GM18499 (cell line): ENCODE measurements at regions not wholly inside any gene's neighbourhood (a gene's known extent, or its start where the extent isn't known, plus 50 kb on each side); places are given as distances from the start of the nearest gene placed in this dataset.
A peak's percentile ranks its signal among the peaks of the same experiment; 100 is the strongest.
"Not testable (repeated sequence)": the region's sequence is repeated elsewhere in the genome, so short reads cannot be mapped to it uniquely, and the experiment has no call there.

ENCODE experiments used
- ATAC-seq: cut with Tn5 transposase; IDR thresholded peaks from one replicate; pipeline ENCODE4 v1.9.1; 2021; ENCODE audit warnings: moderate number of reproducible peaks; ENCODE audit not compliant: insufficient read depth, unreplicated experiment

DNA sequence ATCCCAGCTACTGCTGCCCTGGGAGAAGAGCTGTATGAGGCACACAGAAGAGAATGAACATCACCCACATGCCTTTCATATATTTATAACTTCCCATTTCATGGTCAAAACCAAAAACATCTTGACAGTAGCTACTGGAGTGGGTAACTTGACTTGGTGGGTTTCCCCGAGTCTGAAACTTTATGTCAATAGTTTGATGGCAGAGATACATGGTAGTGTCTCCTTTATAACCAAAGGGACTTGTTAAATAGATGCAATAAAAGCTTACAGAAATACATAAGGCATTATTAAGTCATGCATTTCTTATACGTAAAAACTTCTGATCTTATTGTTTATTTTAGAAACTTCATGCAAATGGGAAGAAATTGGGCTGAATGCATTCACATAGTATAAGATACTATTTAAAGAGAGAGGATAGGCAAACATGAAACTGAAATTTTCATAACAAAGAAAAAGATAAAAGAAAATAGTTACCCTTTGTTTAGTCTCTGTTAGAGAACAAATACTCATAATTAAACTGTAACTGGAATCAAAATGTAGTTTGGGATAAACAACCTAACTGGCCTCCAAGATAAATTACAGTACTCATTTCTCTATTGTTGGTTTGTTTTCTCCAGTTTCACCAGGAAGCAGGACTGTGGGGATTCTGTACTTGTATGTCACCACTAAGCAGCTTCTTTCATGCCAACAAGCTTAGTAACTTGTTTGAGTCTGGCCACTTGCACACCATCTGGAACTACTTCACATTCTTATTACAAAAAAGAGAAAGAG lies 459.3 kb upstream of the MEF2C start:
- peak; percentile 24 for ATAC-seq

DNA sequence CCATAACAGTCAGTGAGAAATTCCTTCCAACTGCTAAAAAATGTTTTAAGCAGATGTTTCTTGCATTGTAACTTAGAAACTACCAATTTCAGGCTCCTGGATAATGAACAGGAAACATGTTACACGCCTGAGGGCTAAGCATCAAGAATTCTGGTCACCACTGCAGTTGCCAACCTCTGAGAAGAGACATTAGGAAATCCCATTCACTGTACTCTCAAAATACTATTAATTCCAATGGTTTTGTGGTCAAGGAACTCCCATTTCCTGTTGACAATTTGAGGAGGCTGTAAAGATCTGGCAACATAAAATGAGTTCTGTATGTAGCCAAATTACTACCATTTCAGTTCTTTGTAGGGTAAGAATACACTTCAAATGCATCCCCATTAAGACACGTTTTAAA lies 456.0 kb upstream of the MEF2C start:
- no peak for ATAC-seq

DNA sequence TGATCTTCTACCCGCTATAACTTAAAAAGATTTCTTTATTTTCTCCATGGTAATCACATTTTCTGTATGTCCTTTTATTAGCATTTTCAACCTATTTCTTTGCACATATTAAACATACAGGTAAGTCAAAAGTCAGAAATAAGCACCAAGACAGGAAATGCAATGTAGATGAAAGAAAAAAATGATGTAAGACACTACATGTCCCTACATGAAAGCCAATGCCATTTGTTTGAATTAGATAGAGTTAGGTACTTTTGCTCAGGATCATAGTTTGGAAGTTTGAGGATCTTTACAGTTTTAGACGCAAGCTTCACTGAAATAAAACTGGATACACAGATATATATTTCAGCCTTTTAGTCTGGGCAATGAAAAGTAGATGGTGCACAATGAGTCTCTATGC lies 453.1 kb upstream of the MEF2C start:
- ATAC-seq: no peak

DNA sequence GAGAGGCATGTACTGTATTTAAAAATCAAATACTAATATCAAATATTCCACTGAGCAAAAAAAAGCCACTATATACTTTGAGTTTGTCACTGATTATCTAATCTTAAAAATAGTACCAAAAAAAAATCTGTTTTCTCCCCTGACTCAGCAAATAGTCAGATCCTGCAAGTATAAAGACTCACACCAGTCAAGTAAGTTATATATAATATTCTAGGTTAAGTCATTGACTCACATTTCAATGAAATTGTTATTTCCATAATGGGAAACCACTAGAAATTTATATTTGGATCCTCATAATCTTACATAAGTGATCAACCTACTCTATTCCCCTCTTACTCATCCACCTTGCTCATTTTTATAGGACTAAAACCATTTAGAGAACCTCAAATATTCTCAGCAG lies 447.2 kb upstream of the MEF2C start:
- ATAC-seq: no peak

DNA sequence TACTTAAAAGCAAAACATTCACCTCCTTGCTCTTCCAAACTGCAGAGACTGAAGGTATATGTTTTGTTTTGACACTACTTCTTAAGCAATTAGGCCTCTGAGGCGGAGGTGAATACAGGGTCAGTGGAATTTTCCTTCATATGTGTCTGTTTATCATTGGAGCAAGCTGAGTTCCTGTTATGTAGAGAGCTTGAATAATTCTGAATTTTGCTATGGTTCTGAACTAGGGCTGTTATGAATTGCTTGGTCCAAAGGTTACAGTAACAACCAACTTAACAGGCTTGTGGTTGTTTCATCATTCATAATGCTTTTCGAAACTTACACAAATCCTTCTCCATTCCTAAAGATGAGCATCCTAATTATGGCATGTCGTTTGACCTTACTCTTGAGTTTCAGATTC lies 444.6 kb upstream of the MEF2C start:
- no peak for ATAC-seq

DNA sequence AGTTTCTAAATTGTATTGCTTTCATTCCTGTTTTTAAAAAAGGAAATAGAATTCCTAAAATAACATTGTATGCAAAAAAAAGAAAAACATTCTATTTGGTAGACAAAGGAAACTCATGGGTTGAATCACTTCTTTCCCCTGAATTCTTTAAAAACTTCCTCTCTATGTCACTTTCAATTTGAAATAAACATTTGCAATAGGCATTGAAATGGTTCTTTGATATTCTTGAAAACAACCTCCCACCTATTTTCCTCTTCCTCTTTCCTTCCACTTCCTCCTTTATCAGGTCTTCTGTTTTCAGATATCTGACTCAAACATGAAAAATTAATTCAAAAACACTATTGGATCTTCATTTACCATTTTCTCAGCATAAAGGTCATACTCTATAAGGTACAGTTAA lies 442.0 kb upstream of the MEF2C start:
- ATAC-seq: no peak

DNA sequence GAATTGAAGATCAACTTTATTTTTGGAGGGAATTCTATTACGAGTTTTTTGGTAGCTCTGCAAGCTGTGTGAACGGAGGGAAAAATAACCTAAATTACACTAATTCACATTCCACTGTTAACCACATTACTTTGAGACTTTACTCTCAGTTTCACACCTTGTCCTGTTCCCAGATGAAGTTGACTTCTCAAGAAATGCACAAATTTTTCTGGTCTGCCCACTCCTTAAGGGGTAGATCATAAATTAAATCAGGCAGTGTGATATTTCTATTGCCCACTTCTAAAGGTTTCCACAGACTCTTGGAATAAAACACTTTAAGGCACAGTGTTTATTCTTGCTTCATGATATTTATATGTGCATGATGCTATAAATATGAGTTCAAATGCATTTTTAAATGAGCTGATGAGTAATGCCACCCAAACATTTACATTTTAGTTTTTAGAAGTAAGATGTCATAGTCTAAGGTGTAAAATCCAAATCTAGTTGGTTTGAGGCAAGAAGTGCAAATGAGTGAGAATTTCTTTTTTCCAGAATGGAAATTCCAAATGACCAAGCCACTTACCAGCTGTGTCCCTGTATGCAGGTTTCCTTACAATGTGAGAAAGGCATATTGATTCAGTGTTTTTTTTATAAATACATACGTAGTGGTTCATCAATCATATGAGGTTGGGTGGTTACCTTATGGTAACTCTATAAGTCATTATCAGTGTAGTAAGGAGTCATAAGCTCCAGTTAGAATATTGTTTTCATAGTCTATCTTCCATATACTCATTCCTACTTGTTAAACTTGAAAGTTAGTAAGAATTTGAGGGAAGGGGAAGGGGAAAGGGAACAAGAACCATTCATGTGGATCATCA lies 437.7 kb upstream of the MEF2C start:
- no peak for ATAC-seq

DNA sequence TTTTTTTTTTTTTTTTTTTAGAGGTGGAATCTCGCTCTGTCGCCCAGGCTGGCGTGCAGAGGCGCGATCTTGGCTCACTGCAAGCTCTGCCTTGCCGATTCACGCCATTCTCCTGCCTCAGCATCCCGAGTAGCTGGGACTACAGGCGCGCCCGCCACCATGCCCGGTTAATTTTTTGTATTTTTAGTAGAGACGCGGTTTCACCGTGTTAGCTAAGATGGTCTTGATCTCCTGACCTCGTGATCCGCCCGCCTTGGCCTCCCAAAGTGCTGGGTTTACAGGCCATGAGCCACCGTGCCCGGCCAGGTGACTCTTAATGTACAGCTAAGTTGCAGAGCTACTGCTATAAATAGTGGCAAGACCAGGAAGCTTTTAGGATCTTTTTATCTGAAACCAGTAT lies 434.9 kb upstream of the MEF2C start:
- not testable (repeated sequence) for ATAC-seq

DNA sequence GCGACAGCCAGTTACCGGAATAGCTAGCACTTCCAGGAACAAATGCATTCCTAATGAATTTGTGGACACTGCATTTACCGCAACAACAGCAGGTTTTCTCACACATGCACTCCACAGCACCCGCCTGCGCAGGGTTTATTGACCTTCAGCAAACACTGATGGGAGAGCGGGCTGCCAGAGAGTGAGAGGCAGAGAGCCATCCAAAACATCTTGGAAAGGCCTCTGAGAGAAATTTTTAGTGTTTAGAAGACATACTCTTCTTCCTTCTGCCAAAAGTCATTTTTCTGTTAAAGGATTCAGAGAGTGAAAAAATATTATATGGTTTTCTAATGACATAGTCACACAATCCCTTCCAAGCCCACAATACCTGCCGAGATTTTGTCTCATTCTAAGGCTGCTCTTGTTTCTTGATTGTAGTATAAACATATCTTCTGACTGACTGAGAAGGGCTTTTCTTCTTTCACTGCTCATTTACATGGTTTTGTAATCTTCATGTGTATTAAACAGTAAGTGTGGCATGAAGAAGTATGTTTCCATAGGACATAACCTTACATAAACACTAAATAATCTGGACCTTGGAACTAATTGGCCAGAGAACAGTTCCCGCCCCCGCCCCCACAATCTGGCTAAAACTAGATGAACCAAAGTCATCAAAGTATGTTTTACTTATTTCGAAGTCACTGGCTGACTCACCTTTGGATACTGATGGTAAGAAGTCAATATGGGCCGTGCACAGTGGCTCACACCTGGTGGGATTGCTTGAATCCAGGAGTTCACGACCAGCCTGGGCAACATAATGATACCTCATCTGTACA lies 432.5 kb upstream of the MEF2C start:
- ATAC-seq: no peak

DNA sequence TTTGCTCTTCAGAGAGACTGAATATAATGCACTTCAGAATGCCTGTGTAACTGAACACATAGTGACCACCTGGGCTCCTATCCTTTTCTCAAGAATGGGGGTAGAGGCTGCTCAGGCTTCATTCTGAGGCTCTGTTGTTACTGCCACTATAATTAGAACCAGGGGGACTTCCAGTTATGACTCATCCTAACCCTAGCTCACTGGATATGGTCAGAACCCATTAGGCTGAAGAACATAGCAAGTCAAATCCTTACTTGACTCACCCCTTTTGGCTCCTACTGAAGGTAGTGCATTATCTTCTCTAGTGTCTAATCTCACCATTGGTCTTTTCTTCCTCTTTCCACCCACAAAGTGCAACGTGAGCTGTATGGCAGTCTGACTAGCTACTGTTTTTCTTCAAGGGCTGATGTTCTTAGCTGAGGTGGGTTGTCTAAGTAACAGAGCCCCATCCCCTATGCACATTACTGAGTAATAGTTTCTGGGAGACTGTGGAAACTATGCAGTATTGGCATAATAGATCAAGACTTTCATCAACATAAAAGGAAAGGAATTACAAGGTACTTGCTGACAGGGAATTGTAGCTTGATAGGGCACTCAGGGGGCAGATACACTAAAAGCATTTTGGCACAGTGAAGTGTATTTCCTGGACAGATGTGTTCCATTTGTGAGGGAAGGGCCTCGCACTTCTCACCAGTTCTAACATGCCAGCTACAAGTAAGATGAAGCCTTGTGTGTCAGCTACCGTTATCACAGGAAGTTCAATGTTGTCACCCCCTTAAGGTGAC lies 431.0 kb upstream of the MEF2C start:
- ATAC-seq: peak; percentile 95

DNA sequence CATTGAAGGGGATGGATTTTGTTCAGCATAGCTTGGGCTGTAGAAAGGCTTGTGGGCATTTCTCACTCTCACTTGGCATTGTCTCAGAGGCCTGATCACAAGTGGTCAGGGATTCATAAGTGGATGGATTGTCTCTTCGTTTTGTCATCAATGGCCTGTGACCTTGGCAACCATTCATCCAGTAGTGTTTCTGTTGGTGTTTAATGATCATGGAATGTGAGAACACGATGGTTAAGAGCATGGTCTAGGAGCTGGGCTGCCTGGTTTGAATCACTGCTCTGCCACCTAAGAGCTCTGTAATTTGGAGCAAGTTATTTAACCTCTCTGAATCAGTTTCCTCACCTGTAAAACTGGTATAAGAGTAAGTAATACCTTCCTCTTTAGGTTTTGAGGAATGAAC lies 430.1 kb upstream of the MEF2C start:
- no peak for ATAC-seq

DNA sequence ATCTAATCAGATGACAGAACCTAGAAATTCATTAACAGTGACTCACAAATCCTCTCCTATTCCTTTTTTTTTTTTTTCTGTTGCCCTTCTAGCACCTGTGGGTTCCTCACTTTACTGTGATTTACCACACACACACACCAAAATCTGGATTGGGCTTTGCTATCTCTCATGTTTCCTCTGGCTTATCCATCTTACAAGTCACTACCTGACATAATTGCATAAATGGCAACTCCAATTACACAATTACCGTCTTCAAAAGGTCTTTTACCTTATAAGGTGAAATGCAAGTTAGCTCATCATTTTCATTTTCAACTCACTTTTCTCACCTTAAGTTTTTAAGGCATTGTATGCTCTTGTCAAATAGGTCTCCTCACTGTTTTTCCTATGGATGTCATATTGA lies 426.3 kb upstream of the MEF2C start:
- ATAC-seq: no peak

DNA sequence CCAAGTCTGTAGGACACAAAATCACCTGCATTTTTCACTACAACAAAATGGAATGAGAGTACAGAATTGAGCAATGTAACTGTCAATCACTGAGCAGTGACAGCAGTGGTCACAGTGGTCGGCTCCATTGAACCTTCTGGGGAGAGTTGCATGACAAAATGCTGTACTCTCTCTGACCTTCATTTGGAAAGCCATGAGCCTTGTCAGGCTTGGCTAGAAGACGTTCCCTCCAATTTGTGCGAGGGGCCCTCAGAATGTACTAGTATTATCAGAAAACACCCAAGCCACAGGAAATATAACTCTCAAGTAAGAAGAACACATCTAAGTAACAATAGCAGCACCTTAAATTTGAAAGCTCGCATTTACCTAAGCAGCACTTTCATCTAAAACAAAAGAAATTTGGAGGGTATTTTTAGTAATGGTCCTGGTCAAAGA lies 425.6 kb upstream of the MEF2C start:
- ATAC-seq: peak; percentile 87

DNA sequence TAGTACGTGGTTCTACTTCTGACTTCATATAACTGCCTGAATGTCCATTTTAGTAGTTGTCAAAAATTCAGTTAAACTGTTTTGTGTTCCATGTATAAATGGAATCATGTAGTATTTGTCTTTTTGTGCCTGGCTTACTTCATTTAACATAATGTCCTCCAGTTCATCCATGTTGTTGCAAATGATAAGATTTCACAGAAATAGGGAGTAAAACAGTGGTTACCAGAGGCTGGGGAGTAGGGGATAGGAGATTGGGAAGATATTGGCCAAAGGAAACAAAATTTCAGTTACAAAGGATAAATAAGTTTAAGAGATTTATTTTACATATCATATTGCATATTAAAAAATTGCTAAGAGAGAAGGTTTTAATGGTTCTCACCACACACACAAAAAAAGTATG lies 425.0 kb upstream of the MEF2C start:
- no peak for ATAC-seq

DNA sequence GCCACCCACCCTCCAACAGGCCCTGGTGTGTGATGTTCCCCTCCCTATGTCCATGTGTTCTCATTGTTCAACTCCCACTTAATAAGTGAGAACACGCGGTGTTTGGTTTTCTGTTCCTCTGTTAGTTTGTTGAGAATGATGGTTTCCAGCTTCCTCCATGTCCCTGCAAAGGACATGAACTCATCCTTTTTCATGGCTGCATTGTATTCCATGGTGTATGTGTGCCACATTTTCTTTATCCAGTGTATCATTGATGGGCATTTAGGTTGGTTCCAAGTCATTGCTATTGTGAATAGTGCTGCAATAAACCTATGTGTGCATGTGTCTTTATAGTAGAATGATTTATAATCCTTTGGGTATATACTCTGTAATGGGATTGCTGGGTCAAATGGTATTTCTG lies 424.2 kb upstream of the MEF2C start:
- not testable (repeated sequence) for ATAC-seq

DNA sequence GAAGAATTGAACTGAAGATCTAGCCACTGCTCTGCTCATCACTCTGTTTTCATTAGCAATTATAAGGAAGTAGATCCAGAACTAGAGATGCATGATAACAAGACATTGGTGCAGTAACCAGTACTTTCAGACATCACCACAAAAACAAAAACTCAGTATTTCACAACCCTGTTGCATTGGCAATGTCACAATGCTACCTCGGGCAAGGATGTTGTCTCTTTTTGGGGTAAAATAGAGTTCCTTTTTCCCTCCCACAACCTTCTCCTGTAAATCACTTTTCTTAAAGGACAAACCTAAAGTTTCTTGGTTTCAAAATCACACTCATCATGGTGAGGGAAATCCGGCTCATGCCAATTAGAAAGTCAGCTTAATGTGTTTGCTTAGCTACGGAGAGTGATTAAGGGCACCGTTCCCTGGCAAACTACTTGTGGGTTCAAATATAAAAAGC lies 420.1 kb upstream of the MEF2C start:
- ATAC-seq: peak; percentile 27

DNA sequence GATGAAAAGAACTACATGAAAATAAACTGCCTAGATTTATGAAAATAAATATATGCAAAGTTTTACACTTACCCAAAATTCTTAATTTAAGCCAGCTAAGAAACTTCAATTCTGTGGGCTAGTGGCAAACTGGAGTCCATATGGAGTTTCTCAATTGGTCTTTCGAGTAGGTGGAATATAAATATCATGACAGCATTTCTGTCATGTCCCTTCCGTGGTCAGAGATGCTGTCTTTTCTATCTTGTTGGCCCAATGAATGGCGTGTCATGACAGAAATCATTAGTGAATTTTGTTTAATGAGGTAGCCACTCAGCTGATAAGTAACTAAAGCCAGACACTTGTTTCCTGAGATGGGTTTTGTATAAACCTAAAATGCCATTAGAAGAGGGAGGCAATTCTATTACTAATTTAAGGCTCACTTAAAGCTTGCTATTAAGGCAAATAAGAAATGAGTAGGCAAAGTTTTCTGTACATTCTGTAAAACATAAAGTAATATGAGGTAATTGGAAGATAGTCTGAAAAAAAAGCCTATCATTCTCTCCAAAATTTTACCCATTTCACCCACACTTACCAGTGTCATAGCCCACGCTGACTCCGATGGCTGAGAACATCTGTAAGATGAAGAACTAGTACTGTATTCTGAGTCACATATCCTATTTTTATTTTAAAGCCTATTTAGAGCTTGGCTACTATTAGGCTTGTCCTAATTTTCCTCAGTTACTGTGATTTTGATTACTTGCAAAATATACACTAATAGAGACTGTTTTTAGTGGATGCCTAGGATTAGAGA lies 419.3 kb upstream of the MEF2C start:
- ATAC-seq: no peak

DNA sequence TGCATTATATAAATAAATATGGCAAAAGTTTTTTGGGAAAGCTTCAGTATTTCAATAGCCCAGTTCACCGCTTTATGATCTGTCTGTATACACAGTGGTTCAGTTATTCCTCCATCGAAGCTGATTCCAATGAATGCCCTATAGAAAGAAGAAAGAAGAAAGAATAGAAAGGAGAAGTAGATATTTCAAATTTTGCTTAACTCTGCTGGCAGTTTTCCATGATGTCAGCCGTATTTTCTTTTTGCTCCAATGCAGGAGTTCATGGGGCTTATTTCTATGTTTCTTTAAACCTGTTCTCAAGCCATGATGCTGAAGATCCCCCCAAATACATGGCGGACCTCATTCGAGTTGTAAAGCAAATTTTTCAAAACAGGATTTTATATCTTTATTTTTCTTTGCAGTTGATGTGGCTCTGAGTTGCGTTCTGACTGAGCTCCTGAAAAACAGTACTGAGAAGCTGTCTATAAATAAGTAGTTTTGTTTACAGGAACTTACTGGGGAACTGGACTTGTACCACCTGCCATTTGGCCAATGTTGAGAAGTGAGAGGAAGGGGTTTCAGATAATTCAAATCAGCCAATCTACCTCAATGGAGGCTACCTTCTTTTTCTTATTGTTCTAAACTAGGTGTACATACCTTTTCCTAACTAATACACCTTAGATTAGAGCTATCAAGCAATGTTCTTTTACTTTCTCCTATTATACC lies 418.5 kb upstream of the MEF2C start:
- ATAC-seq: peak; percentile 77
